ENCODE measurements at regions not wholly inside any gene's neighbourhood (a gene's known extent, or its start where the extent isn't known, plus 50 kb on each side); places are given as distances from the start of the nearest gene placed in this dataset.

GRCh38 chr16:5325932-5326331 lies 228.3 kb upstream of the EEF2KMT start:
- no peaks in the 10 kb centered on the region for H3K79me2 ChIP-seq (ENCODE audit: insufficient read depth, low read length)

GRCh38 chr16:5323284-5324141 lies 225.9 kb upstream of the EEF2KMT start:
- Histone ChIP-seq H3K79me2 (ENCODE audit: insufficient read depth, low read length) (no peaks in the 10 kb centered on the region), H3K27me3 (ENCODE audit: low read length) (no peaks in the 10 kb centered on the region), H3K4me3 (ENCODE audit: insufficient read depth, low read length, poor library complexity, severe bottlenecking) (no peak overlapping the region), H3F3A (ENCODE audit: insufficient read depth) (no peaks in the 10 kb centered on the region), H2AFZ (ENCODE audit: low read depth, low read length, severe bottlenecking) (no peak overlapping the region), H3K9me3 (ENCODE audit: insufficient read depth, low read length) (no peaks in the 10 kb centered on the region), H3K4me2 (ENCODE audit: low read depth, low read length, poor library complexity, severe bottlenecking) (no peak overlapping the region), H3K9me2 (replicated peaks; ENCODE audit: insufficient read depth, low read length) (no peaks in the 10 kb centered on the region), H3K36me3 (ENCODE audit: low read length) (no peaks in the 10 kb centered on the region), H3K27ac (ENCODE audit: low read depth, low read length) (no peak overlapping the region), H4K20me1 (ENCODE audit: low read depth, low read length) (no peaks in the 10 kb centered on the region), H3K9ac (ENCODE audit: low read length) (no peak overlapping the region)
- TF ChIP-seq EZH2phosphoT487 (conservative IDR thresholded peaks at IDR 0.05; ENCODE audit: low read length), result no peak
- TF ChIP-seq CTCF (IDR thresholded peaks at IDR 0.05; ENCODE audit: insufficient read depth, low read length, poor library complexity, severe bottlenecking), result no peak

More at GRCh38 chr16:5325932-5326331, 228.3 kb upstream of the EEF2KMT start:
- no peak overlapping the region for H3K4me2 ChIP-seq (ENCODE audit: low read depth, low read length, poor library complexity, severe bottlenecking)
- no peaks in the 10 kb centered on the region for H3K36me3 ChIP-seq (ENCODE audit: low read length)
- no peak overlapping the region for H3K27ac ChIP-seq (ENCODE audit: low read depth, low read length)
- no peaks in the 10 kb centered on the region for H4K20me1 ChIP-seq (ENCODE audit: low read depth, low read length)
- no peak overlapping the region for H3K9ac ChIP-seq (ENCODE audit: low read length)
- no peaks in the 10 kb centered on the region for H3K9me3 ChIP-seq (ENCODE audit: insufficient read depth, low read length)
- TF ChIP-seq EZH2phosphoT487 (conservative IDR thresholded peaks at IDR 0.05; ENCODE audit: low read length) (no peak), CTCF (IDR thresholded peaks at IDR 0.05; ENCODE audit: insufficient read depth, low read length, poor library complexity, severe bottlenecking) (no peak)
- H3K9me2 ChIP-seq (replicated peaks; ENCODE audit: insufficient read depth, low read length), result no peaks in the 10 kb centered on the region
- no peaks in the 10 kb centered on the region for H3F3A ChIP-seq (ENCODE audit: insufficient read depth)
- H3K27me3 ChIP-seq (ENCODE audit: low read length), result no peaks in the 10 kb centered on the region
- H2AFZ ChIP-seq (ENCODE audit: low read depth, low read length, severe bottlenecking), result no peak overlapping the region
- no peak overlapping the region for H3K4me3 ChIP-seq (ENCODE audit: insufficient read depth, low read length, poor library complexity, severe bottlenecking)

GRCh38 chr16:5321930-5322329 lies 224.3 kb upstream of the EEF2KMT start:
- H4K20me1 ChIP-seq (ENCODE audit: low read depth, low read length), result no peaks in the 10 kb centered on the region
- no peak overlapping the region for H3K9ac ChIP-seq (ENCODE audit: low read length)
- H3K79me2 ChIP-seq (ENCODE audit: insufficient read depth, low read length), result no peaks in the 10 kb centered on the region
- H3F3A ChIP-seq (ENCODE audit: insufficient read depth), result no peaks in the 10 kb centered on the region
- TF ChIP-seq CTCF (IDR thresholded peaks at IDR 0.05; ENCODE audit: insufficient read depth, low read length, poor library complexity, severe bottlenecking) (no peak), EZH2phosphoT487 (conservative IDR thresholded peaks at IDR 0.05; ENCODE audit: low read length) (no peak)
- H3K4me2 ChIP-seq (ENCODE audit: low read depth, low read length, poor library complexity, severe bottlenecking), result no peak overlapping the region
- no peak overlapping the region for H2AFZ ChIP-seq (ENCODE audit: low read depth, low read length, severe bottlenecking)
- no peaks in the 10 kb centered on the region for H3K27me3 ChIP-seq (ENCODE audit: low read length)
- H3K36me3 ChIP-seq (ENCODE audit: low read length), result no peaks in the 10 kb centered on the region
- H3K9me2 ChIP-seq (replicated peaks; ENCODE audit: insufficient read depth, low read length), result no peaks in the 10 kb centered on the region
- H3K4me3 ChIP-seq (ENCODE audit: insufficient read depth, low read length, poor library complexity, severe bottlenecking), result no peak overlapping the region
- no peaks in the 10 kb centered on the region for H3K9me3 ChIP-seq (ENCODE audit: insufficient read depth, low read length)
- no peak overlapping the region for H3K27ac ChIP-seq (ENCODE audit: low read depth, low read length)

Measured in SU-DHL-6 (cell line).